ENCODE measurements at regions not wholly inside any gene's neighbourhood (a gene's known extent, or its start where the extent isn't known, plus 50 kb on each side); places are given as distances from the start of the nearest gene placed in this dataset.

DNA sequence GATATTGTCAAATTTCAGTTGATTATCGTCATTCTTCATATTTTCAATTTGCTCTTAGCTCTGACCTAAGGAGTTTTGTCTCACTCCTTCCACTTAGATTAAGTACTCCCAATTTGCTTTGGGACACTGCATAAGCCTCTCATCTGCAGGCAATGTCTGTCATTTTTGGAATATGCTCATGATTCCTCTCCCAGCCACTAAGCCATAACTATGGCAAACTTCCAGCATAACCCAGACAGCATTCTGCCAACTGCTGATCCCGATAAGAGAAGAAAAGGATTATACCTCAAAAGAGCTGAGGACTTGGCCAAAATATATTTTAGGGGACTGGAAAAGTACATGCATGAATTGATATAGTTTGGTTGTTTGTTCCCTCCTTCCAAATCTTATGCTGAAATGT, 444.4 kb downstream of the GABRG1 start:
- TF ChIP-seq RAD21 (IDR thresholded peaks at IDR 0.05; ENCODE audit: low read depth): no peak
- TF ChIP-seq MAX (IDR thresholded peaks at IDR 0.05): no peak
- TF ChIP-seq TAF1 (IDR thresholded peaks at IDR 0.05; ENCODE audit: low read depth): no peak
- TF ChIP-seq CEBPB (IDR thresholded peaks at IDR 0.05): no peak
- no peak for TF ChIP-seq EP300 (IDR thresholded peaks at IDR 0.05; ENCODE audit: borderline replicate concordance)
- TF ChIP-seq REST (IDR thresholded peaks at IDR 0.05; ENCODE audit: low read depth): no peak
- TF ChIP-seq FOXM1 (IDR thresholded peaks at IDR 0.05; ENCODE audit: borderline replicate concordance, low read depth): no peak

Measured in Ishikawa (cell line).